ENCODE measurements at regions not wholly inside any gene's neighbourhood (a gene's known extent, or its start where the extent isn't known, plus 50 kb on each side); places are given as distances from the start of the nearest gene placed in this dataset.

DNA sequence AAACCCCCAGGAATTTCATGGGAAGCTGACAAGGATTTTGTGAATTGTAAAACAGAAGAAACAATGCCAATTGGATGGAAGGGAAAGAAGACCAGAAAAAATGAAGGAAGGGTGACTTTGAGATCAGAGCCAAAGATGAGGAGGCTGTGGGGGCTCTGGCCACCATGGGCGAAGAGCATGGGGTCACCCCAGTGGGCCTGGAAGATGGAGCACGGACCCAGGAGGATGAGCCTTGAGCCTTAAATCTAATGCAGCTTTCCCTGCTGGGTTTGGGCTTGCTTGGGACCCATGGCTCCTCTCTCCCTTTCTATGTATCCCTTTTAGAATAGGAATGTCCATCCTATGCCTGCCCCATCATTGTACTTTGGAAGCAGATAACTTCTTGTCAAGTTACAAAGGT is 322.2 kb downstream of the TMEM121 start:
- DNase-seq (ENCODE audit: low spot score) (no peak), ATAC-seq (ENCODE audit: insufficient number of reproducible peaks, low FRiP score, low read depth) (no peak)
- no peaks in the 10 kb centered on the region for H3K27me3 ChIP-seq (replicated peaks; ENCODE audit: insufficient read depth)
- no peak overlapping the region for H3K4me3 ChIP-seq
- no peaks in the 10 kb centered on the region for H3K36me3 ChIP-seq
- no peaks in the 10 kb centered on the region for H3K9me3 ChIP-seq
- no peaks in the 10 kb centered on the region for H3K4me1 ChIP-seq (ENCODE audit: control insufficient read depth in 1 of 2, low read depth in 2 of 2)
- no peak overlapping the region for H3K27ac ChIP-seq
- TF ChIP-seq, protein P1, sequence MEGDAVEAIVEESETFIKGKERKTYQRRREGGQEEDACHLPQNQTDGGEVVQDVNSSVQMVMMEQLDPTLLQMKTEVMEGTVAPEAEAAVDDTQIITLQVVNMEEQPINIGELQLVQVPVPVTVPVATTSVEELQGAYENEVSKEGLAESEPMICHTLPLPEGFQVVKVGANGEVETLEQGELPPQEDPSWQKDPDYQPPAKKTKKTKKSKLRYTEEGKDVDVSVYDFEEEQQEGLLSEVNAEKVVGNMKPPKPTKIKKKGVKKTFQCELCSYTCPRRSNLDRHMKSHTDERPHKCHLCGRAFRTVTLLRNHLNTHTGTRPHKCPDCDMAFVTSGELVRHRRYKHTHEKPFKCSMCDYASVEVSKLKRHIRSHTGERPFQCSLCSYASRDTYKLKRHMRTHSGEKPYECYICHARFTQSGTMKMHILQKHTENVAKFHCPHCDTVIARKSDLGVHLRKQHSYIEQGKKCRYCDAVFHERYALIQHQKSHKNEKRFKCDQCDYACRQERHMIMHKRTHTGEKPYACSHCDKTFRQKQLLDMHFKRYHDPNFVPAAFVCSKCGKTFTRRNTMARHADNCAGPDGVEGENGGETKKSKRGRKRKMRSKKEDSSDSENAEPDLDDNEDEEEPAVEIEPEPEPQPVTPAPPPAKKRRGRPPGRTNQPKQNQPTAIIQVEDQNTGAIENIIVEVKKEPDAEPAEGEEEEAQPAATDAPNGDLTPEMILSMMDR (IDR thresholded peaks at IDR 0.05): no peak

DNA sequence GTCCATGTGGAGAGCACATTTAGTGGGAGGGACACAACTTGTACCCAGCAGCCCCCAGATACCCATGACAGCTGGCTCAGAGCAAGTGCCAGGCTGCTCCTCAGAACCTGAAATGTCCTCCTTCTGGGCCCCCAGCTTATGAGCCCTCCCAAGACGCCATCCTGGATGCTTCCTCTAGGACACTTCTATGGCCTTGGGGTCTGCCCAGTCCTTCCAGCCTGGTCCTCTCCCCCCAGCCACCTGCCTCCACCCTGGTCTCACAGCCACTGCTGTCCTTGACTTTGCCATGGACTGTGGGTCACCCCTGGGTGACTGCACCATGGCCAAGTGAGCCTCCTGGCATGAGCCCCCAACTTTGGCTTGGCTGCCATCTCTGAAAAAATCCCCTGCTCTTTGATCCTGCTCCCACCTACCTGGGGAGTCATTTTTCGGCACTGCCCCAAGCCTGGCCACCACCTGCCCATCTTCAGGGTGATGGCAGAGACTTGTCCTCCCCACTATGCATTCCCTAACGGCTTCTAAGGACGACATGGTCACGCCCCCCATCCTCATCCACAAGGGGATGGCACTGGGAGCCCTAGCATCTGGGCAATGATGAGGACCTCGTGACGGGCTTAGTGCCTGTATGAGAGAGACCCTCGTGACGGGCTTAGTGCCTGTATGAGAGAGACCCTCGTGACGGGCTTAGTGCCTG is 323.7 kb downstream of the TMEM121 start:
- Histone ChIP-seq H3K9me3 (no peaks in the 10 kb centered on the region), H3K4me3 (no peak overlapping the region), H3K27ac (no peak overlapping the region), H3K27me3 (replicated peaks; ENCODE audit: insufficient read depth) (no peaks in the 10 kb centered on the region), H3K4me1 (ENCODE audit: control insufficient read depth in 1 of 2, low read depth in 2 of 2) (no peaks in the 10 kb centered on the region), H3K36me3 (no peaks in the 10 kb centered on the region)
- DNase-seq (ENCODE audit: low spot score) (no peak), ATAC-seq (ENCODE audit: insufficient number of reproducible peaks, low FRiP score, low read depth) (no peak)
- TF ChIP-seq, protein P1 (IDR thresholded peaks at IDR 0.05): no peak

GRCh38 chr14:105850853-105851581 is 324.6 kb downstream of the TMEM121 start:
- no peaks in the 10 kb centered on the region for H3K4me1 ChIP-seq (ENCODE audit: control insufficient read depth in 1 of 2, low read depth in 2 of 2)
- no peak overlapping the region for H3K4me3 ChIP-seq
- no peaks in the 10 kb centered on the region for H3K36me3 ChIP-seq
- ATAC-seq (ENCODE audit: insufficient number of reproducible peaks, low FRiP score, low read depth) (no peak), DNase-seq (ENCODE audit: low spot score) (no peak)
- H3K27me3 ChIP-seq (replicated peaks; ENCODE audit: insufficient read depth): no peaks in the 10 kb centered on the region
- no peak overlapping the region for H3K27ac ChIP-seq
- no peaks in the 10 kb centered on the region for H3K9me3 ChIP-seq
- TF ChIP-seq, protein P1 (IDR thresholded peaks at IDR 0.05): no peak

DNA sequence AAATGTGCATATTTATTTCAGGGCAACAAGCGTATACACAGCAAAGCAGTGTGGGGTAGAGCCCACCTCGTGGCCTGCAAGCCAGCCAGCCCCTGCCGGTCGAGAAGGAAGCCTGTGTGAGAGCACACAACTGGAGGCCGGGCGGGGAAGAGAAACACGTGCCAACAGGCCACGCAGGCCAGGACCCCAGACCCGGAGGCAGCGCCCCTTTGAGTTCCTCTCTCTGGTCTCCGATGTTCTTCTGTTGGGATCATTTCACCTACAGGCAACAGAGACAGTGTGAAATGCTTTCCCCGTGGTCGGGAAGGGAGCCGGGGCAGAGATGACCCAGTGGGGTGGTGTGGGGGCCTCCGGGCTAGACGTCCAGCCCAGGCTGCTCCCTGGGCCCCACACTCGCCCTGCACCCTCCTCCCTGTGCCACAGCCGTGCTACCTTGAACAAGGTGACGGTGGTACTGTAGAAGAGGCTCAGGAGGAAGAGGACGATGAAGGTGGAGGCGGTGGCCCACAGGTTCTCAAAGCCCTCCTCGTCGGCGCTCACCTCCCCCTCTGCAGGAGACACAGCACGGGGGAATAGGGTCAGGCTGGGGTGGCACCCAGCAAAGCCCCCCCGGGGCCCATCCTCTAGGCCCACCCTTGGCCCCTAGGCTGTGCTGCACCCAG is 325.5 kb downstream of the TMEM121 start:
- Histone ChIP-seq H3K36me3 (no peaks in the 10 kb centered on the region), H3K4me3 (no peak overlapping the region), H3K9me3 (no peaks in the 10 kb centered on the region), H3K27ac (no peak overlapping the region), H3K4me1 (ENCODE audit: control insufficient read depth in 1 of 2, low read depth in 2 of 2) (no peaks in the 10 kb centered on the region), H3K27me3 (replicated peaks; ENCODE audit: insufficient read depth) (no peaks in the 10 kb centered on the region)
- no peak for DNase-seq (ENCODE audit: low spot score)
- no peak for ATAC-seq (ENCODE audit: insufficient number of reproducible peaks, low FRiP score, low read depth)
- TF ChIP-seq, protein P1 (IDR thresholded peaks at IDR 0.05): no peak

DNA sequence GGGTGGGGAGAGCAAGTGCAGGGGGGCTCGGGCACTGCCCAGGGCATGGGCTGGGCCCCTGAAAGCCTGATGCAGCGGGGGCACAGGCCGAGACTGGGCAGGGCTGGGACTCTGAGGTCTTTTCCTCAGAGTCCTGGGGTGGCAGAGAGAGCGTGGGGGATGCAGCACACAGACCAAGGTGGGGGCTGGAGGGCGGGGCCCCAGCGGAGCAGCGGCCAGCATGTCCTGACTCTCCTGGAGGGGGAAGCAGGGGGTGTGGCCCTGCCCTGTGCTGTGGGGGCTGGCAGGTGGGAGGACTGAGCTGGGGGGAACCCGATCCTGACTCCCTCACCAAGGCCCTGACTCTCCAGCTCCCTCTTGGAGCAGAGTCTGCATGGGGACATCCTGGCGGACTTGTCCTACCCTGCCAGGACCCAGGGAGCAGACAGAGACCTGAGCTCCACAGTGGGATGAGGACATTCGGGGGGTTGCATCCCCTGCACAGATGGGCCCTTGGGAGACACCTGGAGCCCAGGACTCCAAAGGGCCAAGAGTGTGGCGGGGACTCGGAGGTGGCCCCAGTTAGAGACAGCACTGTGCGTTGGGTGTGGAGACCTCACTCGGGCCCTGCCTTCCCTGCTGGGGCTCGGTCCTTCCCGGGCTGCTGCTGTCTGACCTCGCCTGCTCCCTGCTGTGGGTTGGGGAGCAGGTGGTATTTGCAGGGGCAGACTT is 326.1 kb downstream of the TMEM121 start:
- Histone ChIP-seq H3K36me3 (no peaks in the 10 kb centered on the region), H3K27ac (no peak overlapping the region), H3K27me3 (replicated peaks; ENCODE audit: insufficient read depth) (no peaks in the 10 kb centered on the region), H3K9me3 (no peaks in the 10 kb centered on the region), H3K4me3 (no peak overlapping the region), H3K4me1 (ENCODE audit: control insufficient read depth in 1 of 2, low read depth in 2 of 2) (no peaks in the 10 kb centered on the region)
- TF ChIP-seq, protein P1 (IDR thresholded peaks at IDR 0.05): no peak
- no peak for ATAC-seq (ENCODE audit: insufficient number of reproducible peaks, low FRiP score, low read depth)
- no peak for DNase-seq (ENCODE audit: low spot score)
